B cell (primary cell): ENCODE measurements at regions not wholly inside any gene's neighbourhood (a gene's known extent, or its start where the extent isn't known, plus 50 kb on each side); places are given as distances from the start of the nearest gene placed in this dataset.

Experiments used
- CTCF ChIP-seq: fragments of 200-600 bp; IDR thresholded peaks from one replicate; pipeline ENCODE4 v1.8.0; 2022; ENCODE audit warnings: antibody characterized with exemption, mild to moderate bottlenecking
- EZH2 ChIP-seq: IDR thresholded peaks from 2 replicates; pipeline ENCODE4 v1.6.1; 2012; ENCODE audit warnings: borderline replicate concordance, low read depth, mild to moderate bottlenecking, moderate library complexity, low read length; ENCODE audit not compliant: insufficient read depth, poor library complexity, severe bottlenecking

GRCh38 chr11:24390762-24391161, 106.1 kb upstream of the LUZP2 start:
- no peak for TF ChIP-seq CTCF
- no peak for TF ChIP-seq EZH2
